Panc1 (cell line): ENCODE measurements at regions not wholly inside any gene's neighbourhood (a gene's known extent, or its start where the extent isn't known, plus 50 kb on each side); places are given as distances from the start of the nearest gene placed in this dataset.

ENCODE experiments used
- TF ChIP-seq, protein P1 (sequence below): fragments of 450-650 bp; IDR thresholded peaks from 2 replicates; pipeline ENCODE4 v1.5.1; 2017; ENCODE audit warnings: mild to moderate bottlenecking
- TF ChIP-seq, protein P2 (sequence below), 2 experiments: IDR thresholded peaks; 2 replicates each; pipeline ENCODE4 v1.6.1; 2011 to 2012; ENCODE audit warnings: low read depth in 2 of 2, control low read depth in 1 of 2, low read length in 1 of 2, mild to moderate bottlenecking in 1 of 2, moderate library complexity in 1 of 2; ENCODE audit not compliant: insufficient read depth in 1 of 2

DNA sequence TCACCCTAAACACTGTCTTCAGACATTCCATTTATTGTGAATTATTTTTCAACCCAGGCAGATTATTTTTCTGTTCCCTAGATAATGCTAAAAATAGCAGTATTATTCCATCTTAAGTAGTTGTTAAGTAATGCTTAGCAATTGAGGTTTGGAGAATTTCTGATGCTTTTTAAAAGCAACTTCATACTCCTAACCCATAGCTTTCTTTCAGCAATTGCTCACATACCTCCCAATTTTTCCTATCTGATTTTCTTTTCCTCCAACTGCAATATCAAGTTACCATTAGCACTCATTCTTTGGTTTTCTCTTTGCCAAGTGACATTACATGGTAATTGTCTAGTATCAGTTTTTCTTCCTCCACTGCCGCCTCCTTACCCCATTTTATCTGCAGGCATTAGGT lies 104.7 kb downstream of the GPR85 start:
- TF ChIP-seq, protein P1, sequence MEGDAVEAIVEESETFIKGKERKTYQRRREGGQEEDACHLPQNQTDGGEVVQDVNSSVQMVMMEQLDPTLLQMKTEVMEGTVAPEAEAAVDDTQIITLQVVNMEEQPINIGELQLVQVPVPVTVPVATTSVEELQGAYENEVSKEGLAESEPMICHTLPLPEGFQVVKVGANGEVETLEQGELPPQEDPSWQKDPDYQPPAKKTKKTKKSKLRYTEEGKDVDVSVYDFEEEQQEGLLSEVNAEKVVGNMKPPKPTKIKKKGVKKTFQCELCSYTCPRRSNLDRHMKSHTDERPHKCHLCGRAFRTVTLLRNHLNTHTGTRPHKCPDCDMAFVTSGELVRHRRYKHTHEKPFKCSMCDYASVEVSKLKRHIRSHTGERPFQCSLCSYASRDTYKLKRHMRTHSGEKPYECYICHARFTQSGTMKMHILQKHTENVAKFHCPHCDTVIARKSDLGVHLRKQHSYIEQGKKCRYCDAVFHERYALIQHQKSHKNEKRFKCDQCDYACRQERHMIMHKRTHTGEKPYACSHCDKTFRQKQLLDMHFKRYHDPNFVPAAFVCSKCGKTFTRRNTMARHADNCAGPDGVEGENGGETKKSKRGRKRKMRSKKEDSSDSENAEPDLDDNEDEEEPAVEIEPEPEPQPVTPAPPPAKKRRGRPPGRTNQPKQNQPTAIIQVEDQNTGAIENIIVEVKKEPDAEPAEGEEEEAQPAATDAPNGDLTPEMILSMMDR, result no peak
- TF ChIP-seq, protein P2, sequence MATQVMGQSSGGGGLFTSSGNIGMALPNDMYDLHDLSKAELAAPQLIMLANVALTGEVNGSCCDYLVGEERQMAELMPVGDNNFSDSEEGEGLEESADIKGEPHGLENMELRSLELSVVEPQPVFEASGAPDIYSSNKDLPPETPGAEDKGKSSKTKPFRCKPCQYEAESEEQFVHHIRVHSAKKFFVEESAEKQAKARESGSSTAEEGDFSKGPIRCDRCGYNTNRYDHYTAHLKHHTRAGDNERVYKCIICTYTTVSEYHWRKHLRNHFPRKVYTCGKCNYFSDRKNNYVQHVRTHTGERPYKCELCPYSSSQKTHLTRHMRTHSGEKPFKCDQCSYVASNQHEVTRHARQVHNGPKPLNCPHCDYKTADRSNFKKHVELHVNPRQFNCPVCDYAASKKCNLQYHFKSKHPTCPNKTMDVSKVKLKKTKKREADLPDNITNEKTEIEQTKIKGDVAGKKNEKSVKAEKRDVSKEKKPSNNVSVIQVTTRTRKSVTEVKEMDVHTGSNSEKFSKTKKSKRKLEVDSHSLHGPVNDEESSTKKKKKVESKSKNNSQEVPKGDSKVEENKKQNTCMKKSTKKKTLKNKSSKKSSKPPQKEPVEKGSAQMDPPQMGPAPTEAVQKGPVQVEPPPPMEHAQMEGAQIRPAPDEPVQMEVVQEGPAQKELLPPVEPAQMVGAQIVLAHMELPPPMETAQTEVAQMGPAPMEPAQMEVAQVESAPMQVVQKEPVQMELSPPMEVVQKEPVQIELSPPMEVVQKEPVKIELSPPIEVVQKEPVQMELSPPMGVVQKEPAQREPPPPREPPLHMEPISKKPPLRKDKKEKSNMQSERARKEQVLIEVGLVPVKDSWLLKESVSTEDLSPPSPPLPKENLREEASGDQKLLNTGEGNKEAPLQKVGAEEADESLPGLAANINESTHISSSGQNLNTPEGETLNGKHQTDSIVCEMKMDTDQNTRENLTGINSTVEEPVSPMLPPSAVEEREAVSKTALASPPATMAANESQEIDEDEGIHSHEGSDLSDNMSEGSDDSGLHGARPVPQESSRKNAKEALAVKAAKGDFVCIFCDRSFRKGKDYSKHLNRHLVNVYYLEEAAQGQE (IDR thresholded peaks at IDR 0.05; ENCODE audit: insufficient read depth in 1 of 2, low read depth in 2 of 2, low read length in 1 of 2), result no peak
